HG03175 (cell line): ENCODE measurements at regions not wholly inside any gene's neighbourhood (a gene's known extent, or its start where the extent isn't known, plus 50 kb on each side); places are given as distances from the start of the nearest gene placed in this dataset.

ENCODE experiments used
- ATAC-seq: cut with Tn5 transposase; IDR thresholded peaks from one replicate; pipeline ENCODE4 v1.9.1; 2021; ENCODE audit warnings: mild to moderate bottlenecking, moderate library complexity; ENCODE audit not compliant: unreplicated experiment

GRCh38 chr2:147560810-147561535 is 283.9 kb upstream of the ACVR2A start:
- no peak for ATAC-seq

- ATAC-seq = no peak
Observed at GRCh38 chr2:147559070-147559725, 285.6 kb upstream of the ACVR2A start.

- no peak for ATAC-seq
Observed at GRCh38 chr2:147558620-147559019, 286.2 kb upstream of the ACVR2A start.

- ATAC-seq = no peak
Observed at GRCh38 chr2:147554521-147555107, 290.2 kb upstream of the ACVR2A start.

- ATAC-seq = no peak
Observed at GRCh38 chr2:147553775-147554271, 291.0 kb upstream of the ACVR2A start.

GRCh38 chr2:147550995-147551731 is 293.7 kb upstream of the ACVR2A start:
- ATAC-seq = no peak

GRCh38 chr2:147549054-147549453 is 295.8 kb upstream of the ACVR2A start:
- no peak for ATAC-seq

- no peak for ATAC-seq
Observed at GRCh38 chr2:147548451-147548850, 296.4 kb upstream of the ACVR2A start.

- ATAC-seq = no peak
Observed at GRCh38 chr2:147547440-147547839, 297.4 kb upstream of the ACVR2A start.

GRCh38 chr2:147546109-147546508 is 298.7 kb upstream of the ACVR2A start:
- no peak for ATAC-seq

- ATAC-seq = no peak
Observed at GRCh38 chr2:147543056-147543455, 301.8 kb upstream of the ACVR2A start.

GRCh38 chr2:147542351-147542750 is 302.5 kb upstream of the ACVR2A start:
- no peak for ATAC-seq

- ATAC-seq = no peak
Observed at GRCh38 chr2:147541314-147541713, 303.5 kb upstream of the ACVR2A start.

GRCh38 chr2:147538821-147539220 is 306.0 kb upstream of the ACVR2A start:
- no peak for ATAC-seq

GRCh38 chr2:147538088-147538487 is 306.7 kb upstream of the ACVR2A start:
- no peak for ATAC-seq

GRCh38 chr2:147531269-147531668 is 313.6 kb upstream of the ACVR2A start:
- no peak for ATAC-seq

- ATAC-seq = no peak
Observed at GRCh38 chr2:147530033-147530432, 314.8 kb upstream of the ACVR2A start.

GRCh38 chr2:147525819-147526489 is 318.9 kb upstream of the ACVR2A start:
- ATAC-seq = no peak

- no peak for ATAC-seq
Observed at GRCh38 chr2:147524912-147525311, 319.9 kb upstream of the ACVR2A start.

GRCh38 chr2:147523415-147523814 is 321.4 kb upstream of the ACVR2A start:
- ATAC-seq = no peak

- no peak for ATAC-seq
Observed at GRCh38 chr2:147521936-147522335, 322.9 kb upstream of the ACVR2A start.
